ENCODE measurements at regions not wholly inside any gene's neighbourhood (a gene's known extent, or its start where the extent isn't known, plus 50 kb on each side); places are given as distances from the start of the nearest gene placed in this dataset.

GRCh38 chr4:160685729-160686128 is 1478.1 kb downstream of the FSTL5 start:
- Histone ChIP-seq H2AFZ (ENCODE audit: control insufficient read depth, low read length) (no peak overlapping the region), H3K9me3 (ENCODE audit: control insufficient read depth, low read depth, low read length) (no peaks in the 10 kb centered on the region), H3K4me2 (ENCODE audit: control insufficient read depth, extremely low read depth, insufficient read depth, low read depth, low read length) (no peak overlapping the region), H3K27me3 (ENCODE audit: control insufficient read depth, extremely low read depth, insufficient read depth, low read length) (no peaks in the 10 kb centered on the region), H4K20me1 (ENCODE audit: control insufficient read depth, extremely low read depth, insufficient read depth, low read length) (no peaks in the 10 kb centered on the region), H3K79me2 (ENCODE audit: control insufficient read depth, insufficient read depth, low read length) (no peaks in the 10 kb centered on the region), H3K27ac (ENCODE audit: control insufficient read depth, insufficient read depth, low read length) (no peak overlapping the region), H3K4me3 (ENCODE audit: control insufficient read depth in 2 of 3, extremely low read depth in 1 of 3, insufficient read depth in 2 of 3, low read depth in 1 of 3, low read length in 3 of 3) (no peak overlapping the region), H3K4me1 (ENCODE audit: control insufficient read depth, extremely low read depth, insufficient read depth, low read length) (no peaks in the 10 kb centered on the region), H3K9ac (ENCODE audit: control insufficient read depth, extremely low read depth, insufficient read depth, low read length) (no peak overlapping the region), H3K36me3 (ENCODE audit: control insufficient read depth in 2 of 2, extremely low read depth in 1 of 2, insufficient read depth in 2 of 2, low read length in 2 of 2) (no peaks in the 10 kb centered on the region), H3K9me1 (ENCODE audit: control insufficient read depth, extremely low read depth, insufficient read depth, low read length) (no peaks in the 10 kb centered on the region)
- FAIRE-seq (no peak), DNase-seq (ENCODE audit: low read depth, low spot score) (no peak)
- dilution Hi-C loops (cut with MboI; ENCODE audit: extremely low pct_ligation_motif_present, low sequenced_read_pairs), result no loop called here
- TF ChIP-seq EZH2 (IDR thresholded peaks at IDR 0.05; ENCODE audit: low read length) (no peak), CTCF (optimal IDR thresholded peaks at IDR 0.05 in 1 of 3, IDR thresholded peaks at IDR 0.05 in 1 of 3, conservative IDR thresholded peaks at IDR 0.05 in 1 of 3; ENCODE audit: extremely low read depth in 1 of 3, insufficient read depth in 2 of 3, low read length in 3 of 3) (no peak)

- Histone ChIP-seq H3K36me3 (ENCODE audit: control insufficient read depth in 2 of 2, extremely low read depth in 1 of 2, insufficient read depth in 2 of 2, low read length in 2 of 2) (no peaks in the 10 kb centered on the region), H3K79me2 (ENCODE audit: control insufficient read depth, insufficient read depth, low read length) (no peaks in the 10 kb centered on the region), H3K4me3 (ENCODE audit: control insufficient read depth in 2 of 3, extremely low read depth in 1 of 3, insufficient read depth in 2 of 3, low read depth in 1 of 3, low read length in 3 of 3) (no peak overlapping the region), H3K4me2 (ENCODE audit: control insufficient read depth, extremely low read depth, insufficient read depth, low read depth, low read length) (no peak overlapping the region), H3K9me3 (ENCODE audit: control insufficient read depth, low read depth, low read length) (no peaks in the 10 kb centered on the region), H3K27me3 (ENCODE audit: control insufficient read depth, extremely low read depth, insufficient read depth, low read length) (no peaks in the 10 kb centered on the region), H3K9me1 (ENCODE audit: control insufficient read depth, extremely low read depth, insufficient read depth, low read length) (no peaks in the 10 kb centered on the region), H4K20me1 (ENCODE audit: control insufficient read depth, extremely low read depth, insufficient read depth, low read length) (no peaks in the 10 kb centered on the region), H3K9ac (ENCODE audit: control insufficient read depth, extremely low read depth, insufficient read depth, low read length) (no peak overlapping the region), H3K4me1 (ENCODE audit: control insufficient read depth, extremely low read depth, insufficient read depth, low read length) (no peaks in the 10 kb centered on the region), H3K27ac (ENCODE audit: control insufficient read depth, insufficient read depth, low read length) (no peak overlapping the region), H2AFZ (ENCODE audit: control insufficient read depth, low read length) (no peak overlapping the region)
- dilution Hi-C loops (cut with MboI; ENCODE audit: extremely low pct_ligation_motif_present, low sequenced_read_pairs), result no loop called here
- no peak for FAIRE-seq
- TF ChIP-seq CTCF (optimal IDR thresholded peaks at IDR 0.05 in 1 of 3, IDR thresholded peaks at IDR 0.05 in 1 of 3, conservative IDR thresholded peaks at IDR 0.05 in 1 of 3; ENCODE audit: extremely low read depth in 1 of 3, insufficient read depth in 2 of 3, low read length in 3 of 3) (no peak), EZH2 (IDR thresholded peaks at IDR 0.05; ENCODE audit: low read length) (no peak)
- DNase-seq (ENCODE audit: low read depth, low spot score), result no peak
Observed at GRCh38 chr4:160701671-160702070, 1462.1 kb downstream of the FSTL5 start.

All from keratinocyte (primary cell).